GM18502 (cell line): ENCODE measurements at regions not wholly inside any gene's neighbourhood (a gene's known extent, or its start where the extent isn't known, plus 50 kb on each side); places are given as distances from the start of the nearest gene placed in this dataset.
A peak's percentile ranks its signal among the peaks of the same experiment; 100 is the strongest.

ENCODE experiments used
- ATAC-seq: cut with Tn5 transposase; IDR thresholded peaks from one replicate; pipeline ENCODE4 v1.9.1; 2021; ENCODE audit warnings: mild to moderate bottlenecking; ENCODE audit not compliant: unreplicated experiment, poor library complexity

DNA sequence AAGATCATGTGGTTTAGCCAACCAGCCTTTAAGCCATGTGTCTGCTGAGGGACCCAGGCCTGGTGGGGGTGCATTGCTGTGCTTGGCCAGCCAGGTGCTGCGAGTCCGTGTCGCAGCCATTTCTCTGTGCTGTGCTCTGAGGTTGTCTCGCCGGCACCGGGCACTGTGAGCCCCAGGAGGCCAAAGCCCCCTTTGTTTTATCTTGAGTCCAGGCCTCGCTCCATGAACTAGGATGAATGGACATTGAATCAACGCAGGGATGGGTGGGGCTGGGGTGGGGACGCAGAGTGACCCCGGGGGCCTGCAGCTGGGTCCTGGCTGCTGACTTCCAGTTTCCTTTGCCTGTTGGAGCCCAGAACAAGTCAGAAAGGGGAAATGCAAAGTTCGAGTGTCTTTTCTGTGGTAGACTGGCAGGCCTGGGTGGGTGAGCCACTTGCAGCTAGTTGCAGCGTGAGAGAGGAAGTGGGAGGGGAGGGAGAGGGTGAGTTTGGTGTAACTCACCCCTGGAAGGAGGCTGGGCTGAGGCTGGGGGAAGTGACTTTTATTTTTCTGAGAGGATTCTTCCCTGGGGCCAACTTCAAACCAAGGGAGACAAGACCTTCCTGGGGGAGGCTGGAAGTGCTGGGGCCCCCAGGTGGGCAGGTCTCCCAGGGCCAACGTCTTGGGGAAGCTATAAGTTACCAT is 324.7 kb downstream of the SEC14L1 start:
- peak; percentile 68 for ATAC-seq

DNA sequence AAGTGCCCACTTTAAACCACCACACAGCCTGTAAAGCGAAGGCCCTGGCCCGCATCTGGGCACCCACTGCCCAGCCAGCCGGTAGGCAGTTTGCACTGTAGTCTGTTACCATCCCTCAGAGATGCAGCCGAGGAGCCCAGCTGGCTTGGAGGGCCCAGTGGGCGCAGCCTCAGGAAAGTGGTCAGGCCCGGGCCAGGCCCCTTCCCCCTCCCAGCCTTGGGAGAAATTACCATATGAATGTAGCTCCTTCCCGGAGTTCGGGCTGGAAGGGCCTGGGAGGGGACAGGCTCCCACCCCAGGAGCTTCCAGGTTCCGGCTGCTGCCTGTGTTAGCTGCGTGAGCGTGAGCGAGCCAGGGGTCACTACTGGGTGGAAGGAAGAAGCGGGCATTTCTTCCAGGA is 325.4 kb downstream of the SEC14L1 start:
- no peak for ATAC-seq

- no peak for ATAC-seq
Measured at GRCh38 chr17:77466596-77467223, 325.9 kb downstream of the SEC14L1 start.

DNA sequence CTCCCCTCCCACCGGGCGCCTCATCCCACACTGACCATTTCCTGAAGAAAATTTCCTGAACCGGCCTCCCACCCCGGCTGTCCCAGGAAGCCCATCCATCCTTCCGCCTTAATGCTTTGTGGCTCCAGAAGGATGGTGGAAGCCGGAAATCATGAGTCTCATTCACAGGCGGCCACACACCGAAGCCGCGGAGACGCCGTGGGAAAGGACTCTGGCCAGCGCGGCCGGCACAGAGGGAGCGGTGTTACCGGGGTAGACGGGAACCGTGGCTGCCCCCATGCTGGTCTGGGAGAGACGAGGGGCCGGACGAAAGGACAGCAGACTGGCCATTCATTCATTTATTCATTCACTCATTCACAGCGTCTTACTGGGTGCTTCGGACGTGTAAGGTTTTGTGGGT is 326.8 kb downstream of the SEC14L1 start:
- no peak for ATAC-seq

DNA sequence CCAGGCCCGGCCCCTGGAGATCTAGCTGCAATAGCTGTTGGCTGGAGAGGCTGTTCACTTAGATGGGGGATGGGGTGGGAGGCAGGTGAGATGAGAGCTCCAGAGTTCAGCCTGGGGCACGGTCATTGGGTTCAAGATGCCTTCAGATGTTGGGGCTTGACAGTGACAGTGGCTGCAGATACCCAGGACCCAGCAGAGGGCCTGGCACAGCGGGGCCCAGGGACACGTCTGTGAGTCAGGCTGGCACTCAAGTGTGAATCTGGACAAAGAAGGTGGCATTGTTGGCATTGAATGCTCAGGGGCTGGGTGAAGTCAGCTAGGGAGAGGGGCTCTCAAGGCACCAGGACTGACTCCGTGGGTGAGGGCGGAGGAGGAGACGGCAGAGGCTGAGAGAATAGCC is 328.1 kb downstream of the SEC14L1 start:
- ATAC-seq: no peak

DNA sequence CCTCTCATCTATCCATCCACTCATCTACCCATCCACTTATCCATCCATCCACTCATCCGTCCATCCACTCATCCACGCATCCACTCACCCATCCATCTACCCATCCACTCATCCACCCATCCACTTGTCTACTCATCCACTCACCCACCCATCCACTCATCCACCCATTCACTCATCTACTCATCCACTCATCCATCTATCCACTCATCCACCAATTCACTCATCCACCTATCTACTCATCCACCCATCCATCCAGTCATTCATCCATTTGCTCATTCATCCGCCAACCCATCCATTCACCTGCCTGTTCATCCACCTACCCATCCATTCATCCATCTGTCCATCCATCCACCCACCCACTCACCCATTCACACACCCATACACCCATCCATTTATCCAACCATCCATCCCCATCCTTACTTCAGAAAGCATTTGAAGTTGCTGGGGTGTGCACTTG is 329.6 kb downstream of the SEC14L1 start:
- no peak for ATAC-seq

DNA sequence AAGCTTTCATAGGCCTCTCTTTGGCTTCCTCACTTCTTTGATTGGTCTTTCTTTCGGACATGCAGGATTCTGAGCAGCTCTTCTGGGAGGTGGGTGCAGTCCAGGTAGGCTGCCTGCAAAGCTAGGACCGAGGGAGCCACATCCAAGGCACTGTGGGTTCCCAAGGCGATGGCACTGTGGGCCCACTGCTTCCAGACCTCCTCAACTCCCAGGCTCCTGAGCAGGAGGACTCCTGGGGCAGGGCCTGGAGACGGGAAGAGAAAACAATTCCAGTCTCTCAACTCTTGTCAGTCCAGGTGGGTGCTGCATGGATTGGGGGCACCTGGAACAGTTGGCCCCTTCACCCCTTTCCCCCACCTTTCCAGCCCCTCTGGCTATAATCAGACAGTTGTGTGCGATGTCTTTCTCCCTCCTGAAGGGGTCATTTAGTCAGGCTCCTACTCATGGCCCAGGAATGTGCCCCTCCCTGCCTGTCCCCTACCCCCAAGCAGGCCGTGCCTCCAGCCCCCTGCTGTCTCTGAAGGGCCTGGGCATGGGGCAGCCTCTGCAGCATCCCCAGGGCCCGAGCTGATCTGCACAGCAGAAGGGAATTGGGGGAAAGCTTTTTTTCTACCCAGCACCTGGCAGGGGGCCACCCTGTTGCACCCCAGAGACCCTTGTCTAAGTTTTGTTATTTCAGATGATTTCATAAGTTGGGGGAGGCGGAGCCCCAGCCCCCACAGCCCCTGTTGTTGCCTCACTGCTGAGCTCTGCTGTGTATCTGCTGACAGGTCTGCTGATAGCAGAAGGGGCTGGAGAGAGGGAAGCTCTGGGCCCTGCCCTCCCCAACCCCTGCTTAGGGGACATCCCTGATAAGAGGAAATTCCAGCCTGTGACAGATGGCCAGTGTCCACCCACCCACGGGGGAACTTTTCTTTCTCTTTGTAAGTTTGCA is 330.3 kb downstream of the SEC14L1 start:
- ATAC-seq: no peak

DNA sequence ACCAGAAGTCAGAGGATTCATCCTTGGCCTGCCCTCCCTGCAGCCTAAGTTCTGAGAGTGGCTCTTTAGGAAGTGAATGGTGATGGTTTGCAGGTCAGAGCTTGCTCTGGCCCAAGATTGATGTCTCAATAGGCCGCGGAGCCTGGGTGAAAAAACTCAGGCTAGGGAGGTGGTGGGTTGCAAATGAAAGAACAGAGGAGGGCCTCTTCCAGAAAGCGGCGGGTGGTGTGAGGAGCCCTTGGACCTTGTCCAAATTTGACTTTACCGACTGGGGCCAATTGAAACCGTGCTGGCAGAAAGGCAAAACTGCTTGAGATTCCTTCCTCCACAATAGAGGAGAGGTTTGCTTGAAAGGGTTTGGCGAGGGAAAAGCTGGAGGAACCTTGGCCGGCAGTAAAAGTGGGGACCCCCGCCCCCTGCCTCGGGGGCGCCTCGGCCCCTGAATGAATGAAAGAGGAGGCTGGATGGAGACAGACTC is 331.3 kb downstream of the SEC14L1 start:
- no peak for ATAC-seq

GRCh38 chr17:77472468-77473310 is 331.9 kb downstream of the SEC14L1 start:
- ATAC-seq: no peak

- no peak for ATAC-seq
Measured at GRCh38 chr17:77473615-77474226, 333.0 kb downstream of the SEC14L1 start.

DNA sequence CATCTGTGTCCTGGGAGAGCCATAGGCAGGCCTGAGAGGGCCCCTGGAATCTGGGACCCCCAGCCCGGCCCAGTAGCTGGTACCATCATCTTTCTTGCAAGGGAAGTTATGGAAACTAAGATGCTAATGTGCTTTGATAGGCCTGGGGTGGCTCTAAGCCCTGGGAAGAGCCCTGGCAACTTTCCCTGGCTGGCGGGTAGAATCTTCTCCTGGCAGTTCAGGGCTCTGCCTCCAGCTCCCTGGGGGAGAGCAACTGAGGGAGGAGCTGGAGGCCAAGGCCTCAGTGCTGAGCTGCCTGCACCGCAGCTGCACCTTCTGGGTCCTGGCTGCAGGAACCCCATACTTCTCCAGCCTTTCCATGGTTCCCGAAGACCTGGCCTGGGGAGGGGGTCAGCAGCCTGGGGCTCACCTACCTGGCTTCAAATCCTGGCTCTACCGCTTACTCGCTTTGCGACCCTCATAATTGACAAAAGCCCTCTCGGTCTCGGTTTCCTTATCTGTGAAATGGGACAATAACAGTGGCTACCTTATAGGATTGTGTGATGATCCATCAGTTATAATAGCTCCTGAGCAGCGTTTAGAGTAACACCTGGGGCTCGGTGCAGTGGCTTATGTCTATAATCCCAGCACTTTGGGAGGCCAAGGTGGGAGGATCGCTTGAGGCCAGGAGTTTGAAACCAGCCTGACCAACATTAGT is 333.7 kb downstream of the SEC14L1 start:
- no peak for ATAC-seq

DNA sequence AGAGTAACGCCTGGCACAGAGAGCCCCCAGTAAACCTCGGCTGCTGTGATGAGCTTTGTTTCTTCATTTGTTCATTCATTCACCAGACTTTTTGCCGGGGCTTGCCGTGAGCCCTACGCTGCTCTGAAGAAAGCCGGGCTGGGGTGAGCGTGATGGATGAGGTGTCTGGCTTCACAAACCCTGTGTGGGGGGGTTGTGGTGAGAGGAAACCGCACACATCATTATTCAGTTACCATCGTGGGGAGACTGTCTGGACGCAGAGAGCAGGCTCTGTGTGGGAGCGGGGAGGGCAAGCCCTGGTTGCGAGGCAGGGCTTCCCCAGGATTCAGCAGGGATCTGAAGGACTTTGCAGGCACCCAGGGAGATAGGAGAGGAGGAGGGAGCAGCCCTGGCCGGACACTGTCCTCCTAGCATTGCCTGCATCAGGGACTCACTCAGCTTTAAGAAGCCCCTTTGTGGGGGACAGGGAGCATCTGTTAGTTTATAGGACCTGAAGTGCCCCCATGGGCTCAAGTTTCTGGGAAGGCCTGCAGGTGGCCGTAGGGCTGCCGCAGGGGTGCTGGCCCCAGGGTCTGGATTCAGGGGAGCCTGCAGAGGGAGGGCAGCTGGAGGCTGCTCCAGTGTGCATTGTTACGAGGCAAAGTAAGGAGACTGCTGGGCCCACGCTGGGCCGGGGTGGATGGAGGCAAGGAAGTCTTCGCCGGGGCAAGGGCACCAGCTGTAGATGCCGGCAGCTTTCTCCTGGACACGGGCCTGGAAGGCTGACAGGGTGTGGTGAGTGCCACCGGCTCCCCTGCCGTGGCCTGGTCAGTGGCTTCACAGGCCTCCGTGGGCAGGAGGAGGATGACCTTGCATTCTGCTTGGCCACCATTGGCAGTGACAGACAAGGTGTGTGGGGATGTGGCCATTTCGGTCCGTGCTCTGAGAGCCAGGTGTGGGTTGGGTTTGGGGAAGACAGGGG is 334.5 kb downstream of the SEC14L1 start:
- no peak for ATAC-seq

DNA sequence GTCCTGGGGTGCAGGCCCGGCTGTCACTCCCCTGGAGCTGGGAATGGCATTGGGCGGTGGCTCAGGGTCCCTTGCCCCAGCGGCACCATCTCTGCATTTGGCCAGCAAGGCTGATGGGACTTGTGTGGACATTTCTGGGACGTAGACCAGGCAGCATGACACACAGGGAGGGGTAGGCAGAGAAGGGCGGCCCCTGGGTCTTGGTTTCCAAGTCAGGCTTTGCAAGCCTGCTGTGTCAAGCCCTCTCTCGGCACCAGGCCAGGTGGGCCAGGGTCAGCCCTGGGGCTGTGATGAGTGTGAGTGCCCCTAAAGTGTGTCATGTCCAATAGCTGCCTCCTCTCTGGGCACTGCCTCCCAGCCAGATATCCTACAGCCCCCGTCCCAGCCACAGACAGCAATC is 335.2 kb downstream of the SEC14L1 start:
- ATAC-seq: no peak

GRCh38 chr17:77476498-77476897 is 335.7 kb downstream of the SEC14L1 start:
- ATAC-seq: no peak

GRCh38 chr17:77476931-77477805 is 336.4 kb downstream of the SEC14L1 start:
- no peak for ATAC-seq

- no peak for ATAC-seq
Measured at GRCh38 chr17:77478281-77478680, 337.5 kb downstream of the SEC14L1 start.

- no peak for ATAC-seq
Measured at GRCh38 chr17:77478899-77479298, 338.1 kb downstream of the SEC14L1 start.
